ENCODE measurements at regions not wholly inside any gene's neighbourhood (a gene's known extent, or its start where the extent isn't known, plus 50 kb on each side); places are given as distances from the start of the nearest gene placed in this dataset.

- no peak for TF ChIP-seq FOXS1 (CRISPR knock-in tag; IDR thresholded peaks at IDR 0.05)
- TF ChIP-seq EHMT2 (IDR thresholded peaks at IDR 0.05; ENCODE audit: low read depth), result no peak
- no peak for TF ChIP-seq EHF (CRISPR knock-in tag; IDR thresholded peaks at IDR 0.05)
- TF ChIP-seq ZFP36 (IDR thresholded peaks at IDR 0.05; ENCODE audit: borderline replicate concordance, partially characterized antibody), result no peak
- no peak for TF ChIP-seq ESRRA (IDR thresholded peaks at IDR 0.05; ENCODE audit: borderline replicate concordance, low read length)
- TF ChIP-seq REST (IDR thresholded peaks at IDR 0.05), result no peak
- TF ChIP-seq FOSL2 (IDR thresholded peaks at IDR 0.05), result no peak
- no peak for TF ChIP-seq FOSL2 (CRISPR knock-in tag; IDR thresholded peaks at IDR 0.05)
- TF ChIP-seq ZNF302 (CRISPR knock-in tag; IDR thresholded peaks at IDR 0.05), result no peak
- TF ChIP-seq PBX3 (IDR thresholded peaks at IDR 0.05), result no peak
- no peak for TF ChIP-seq POLR2AphosphoS2 (conservative IDR thresholded peaks at IDR 0.05; ENCODE audit: low read length)
- no peak for TF ChIP-seq KDM1A (IDR thresholded peaks at IDR 0.05; ENCODE audit: low read depth)
- TF ChIP-seq ZC3H11A (IDR thresholded peaks at IDR 0.05), result no peak
- TF ChIP-seq RAD21 (conservative IDR thresholded peaks at IDR 0.05 in 1 of 2, IDR thresholded peaks at IDR 0.05 in 1 of 2), result no peak
- TF ChIP-seq ELK1 (IDR thresholded peaks at IDR 0.05; ENCODE audit: low read depth, low read length), result no peak
- no peak for TF ChIP-seq HDAC2 (IDR thresholded peaks at IDR 0.05)
- TF ChIP-seq CTCF (IDR thresholded peaks at IDR 0.05), result no peak
- ChIA-PET POLR2A (no interaction called here), CTCF (no interaction called here)
- DNase-seq (ENCODE audit: low read depth in 1 of 2, low spot score in 1 of 2), result no peak
- H3K9me3 ChIP-seq, result no peaks in the 10 kb centered on the region
- H3K27ac ChIP-seq, result no peak overlapping the region
- FAIRE-seq, result no peak
- ATAC-seq, result no peak
- H3K4me3 ChIP-seq, result no peak overlapping the region
- no peak overlapping the region for H3K4me2 ChIP-seq
- 0% methylated on average over 3 of the region's 3 CpGs for WGBS (ENCODE audit: missing lambda C conversion rate)
- H3K4me1 ChIP-seq, result no peaks in the 10 kb centered on the region
These were observed 2112.9 kb downstream of the NCAM2 start for GRCh38 chr21:23111070-23111600.

GRCh38 chr21:23119491-23119890, 2121.3 kb downstream of the NCAM2 start:
- 11% methylated on average over 1 of the region's 1 CpG for WGBS (ENCODE audit: missing lambda C conversion rate)
- Histone ChIP-seq H3K4me3 (no peak overlapping the region), H3K27ac (no peak overlapping the region), H3K9me3 (no peaks in the 10 kb centered on the region), H3K4me2 (no peak overlapping the region), H3K4me1 (no peaks in the 10 kb centered on the region)
- ChIA-PET POLR2A (no interaction called here), CTCF (no interaction called here)
- DNase-seq (ENCODE audit: low read depth in 1 of 2, low spot score in 1 of 2) (no peak), FAIRE-seq (no peak), ATAC-seq (no peak)
- TF ChIP-seq USF2 (IDR thresholded peaks at IDR 0.05) (no peak), MAX (IDR thresholded peaks at IDR 0.05) (no peak), EP300 (IDR thresholded peaks at IDR 0.05) (no peak), BCL3 (IDR thresholded peaks at IDR 0.05) (no peak), CTCF (IDR thresholded peaks at IDR 0.05) (no peak), KDM1A (IDR thresholded peaks at IDR 0.05; ENCODE audit: low read depth) (no peak), EHMT2 (IDR thresholded peaks at IDR 0.05; ENCODE audit: low read depth) (no peak), MYC (IDR thresholded peaks at IDR 0.05; ENCODE audit: borderline replicate concordance, low read length) (no peak)
